Adipocyte (in vitro differentiated cells): ENCODE measurements at regions not wholly inside any gene's neighbourhood (a gene's known extent, or its start where the extent isn't known, plus 50 kb on each side); places are given as distances from the start of the nearest gene placed in this dataset.
"Not testable (repeated sequence)": the region's sequence is repeated elsewhere in the genome, so short reads cannot be mapped to it uniquely, and the experiment has no call there.

Experiments used
- DNase-seq: peaks from one replicate; pipeline ENCODE4 v3.0.0-alpha.2; 2015; ENCODE audit warnings: low read depth
- H3K27me3 ChIP-seq: replicated peaks from 2 replicates; pipeline ENCODE4 v1.7.0; 2013; ENCODE audit warnings: mild to moderate bottlenecking, low read length, moderate library complexity; ENCODE audit not compliant: control insufficient read depth, insufficient read depth
- H3K36me3 ChIP-seq: 2 replicates; pipeline ENCODE4 v1.7.0; 2013; ENCODE audit warnings: low read length, mild to moderate bottlenecking, moderate library complexity; ENCODE audit not compliant: control insufficient read depth, insufficient read depth, severe bottlenecking
- H3K4me1 ChIP-seq: 2 replicates; pipeline ENCODE4 v1.7.0; 2013; ENCODE audit warnings: mild to moderate bottlenecking, low read length, moderate library complexity; ENCODE audit not compliant: control insufficient read depth, insufficient read depth
- H3K4me3 ChIP-seq: 2 replicates; pipeline ENCODE4 v1.7.0; 2013; ENCODE audit warnings: mild to moderate bottlenecking, low read length, moderate library complexity
- H3K9ac ChIP-seq: 2 replicates; pipeline ENCODE4 v1.7.0; 2013; ENCODE audit warnings: mild to moderate bottlenecking, low read length, moderate library complexity
- H3K9me3 ChIP-seq: 2 replicates; pipeline ENCODE4 v1.7.0; 2013; ENCODE audit warnings: mild to moderate bottlenecking, low read length, moderate library complexity; ENCODE audit not compliant: control insufficient read depth

DNA sequence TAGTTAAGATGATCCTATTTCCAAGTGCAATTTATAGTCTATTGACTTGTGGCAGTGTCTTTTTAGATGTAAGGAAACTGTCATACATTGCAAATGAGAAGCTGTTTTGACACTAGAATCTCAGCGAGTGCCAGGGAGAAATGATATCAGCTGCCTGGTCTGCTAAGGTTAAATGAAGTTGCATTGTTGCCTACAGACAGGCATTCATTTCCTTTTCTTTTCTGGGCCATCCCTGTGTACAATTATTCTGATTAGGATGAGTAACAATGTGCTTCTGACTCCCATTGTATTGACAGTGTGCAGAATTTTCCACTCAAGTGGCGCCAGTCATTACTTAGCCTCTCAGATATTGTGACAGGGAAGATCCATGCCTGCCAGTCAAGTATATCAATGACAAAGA lies 231.2 kb downstream of the GPAT3 start:
- Histone ChIP-seq H3K4me1 (no peaks in the 10 kb centered on the region), H3K9ac (no peak overlapping the region), H3K27me3 (peaks cover 19% of the 10 kb centered on the region), H3K9me3 (no peaks in the 10 kb centered on the region), H3K36me3 (no peaks in the 10 kb centered on the region), H3K4me3 (no peak overlapping the region)
- DNase-seq: no peak

DNA sequence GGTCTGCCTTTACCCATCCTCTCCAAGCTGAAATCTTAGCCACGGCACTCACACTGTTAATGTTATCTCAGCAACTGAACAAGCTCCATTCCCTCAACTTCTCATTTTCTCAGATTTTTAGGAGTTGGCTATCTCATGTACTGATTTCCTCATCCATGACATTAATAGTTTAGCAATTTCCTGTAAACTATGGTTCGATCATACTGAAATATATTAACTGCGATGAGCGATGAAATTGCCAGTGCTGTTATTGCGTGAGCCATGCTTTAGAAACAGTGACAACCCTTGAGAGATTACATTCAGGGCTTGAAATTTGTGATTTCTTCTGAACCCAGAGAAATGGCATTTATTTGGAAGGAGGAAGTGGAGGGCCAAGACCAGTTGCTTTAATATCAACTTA lies 223.7 kb downstream of the GPAT3 start:
- Histone ChIP-seq H3K4me3 (no peak overlapping the region), H3K4me1 (peaks cover 5% of the 10 kb centered on the region), H3K9ac (no peak overlapping the region), H3K9me3 (no peaks in the 10 kb centered on the region), H3K36me3 (no peaks in the 10 kb centered on the region), H3K27me3 (peaks cover 20% of the 10 kb centered on the region)
- no peak for DNase-seq

DNA sequence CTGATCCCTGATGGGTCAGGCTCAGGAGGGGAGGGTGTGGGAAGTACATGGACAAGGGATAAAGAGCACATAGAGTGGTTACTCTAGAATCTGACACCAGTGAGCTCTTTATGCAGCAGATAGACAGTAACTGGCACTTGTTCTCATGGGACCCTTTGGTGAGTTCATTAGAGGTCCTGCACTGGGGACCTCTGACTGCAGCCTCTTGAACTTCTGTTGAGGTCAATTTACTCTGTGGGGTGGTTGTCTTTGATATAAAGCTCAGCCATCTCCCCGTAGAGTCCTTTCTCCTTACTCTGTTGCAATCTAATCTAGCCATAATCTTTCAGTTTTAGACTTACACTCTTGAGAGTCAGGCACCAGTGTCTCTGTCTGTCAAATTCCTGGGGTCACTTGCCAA lies 222.4 kb downstream of the GPAT3 start:
- no peaks in the 10 kb centered on the region for H3K9me3 ChIP-seq
- H3K36me3 ChIP-seq: no peaks in the 10 kb centered on the region
- no peak overlapping the region for H3K9ac ChIP-seq
- no peak overlapping the region for H3K4me3 ChIP-seq
- no peak for DNase-seq
- H3K4me1 ChIP-seq: peaks cover 5% of the 10 kb centered on the region
- peaks cover 16% of the 10 kb centered on the region for H3K27me3 ChIP-seq

DNA sequence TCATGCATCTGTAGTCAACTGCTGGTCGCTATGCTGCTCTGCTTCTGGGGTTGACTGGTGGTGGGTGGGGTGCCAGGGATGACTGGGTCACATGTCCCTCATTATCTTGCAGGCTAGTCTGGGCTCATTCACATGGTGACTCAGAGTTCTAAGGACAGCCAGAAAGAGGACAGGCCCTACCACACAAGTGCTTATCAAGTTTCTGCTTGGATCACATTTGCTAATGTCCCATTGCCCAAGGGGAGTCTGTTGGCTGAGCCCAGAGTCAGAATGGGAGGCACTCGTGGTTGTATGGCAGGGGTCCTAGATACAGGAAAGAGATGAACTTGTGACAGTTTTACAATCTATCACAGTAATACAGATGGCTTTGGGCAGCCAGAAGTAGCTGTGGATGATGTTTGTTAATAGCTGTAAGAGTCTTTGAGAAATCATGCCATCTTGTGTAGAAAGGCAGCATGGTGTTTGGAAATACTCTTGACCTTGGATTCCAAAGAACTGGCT lies 221.3 kb downstream of the GPAT3 start:
- peaks cover 5% of the 10 kb centered on the region for H3K4me1 ChIP-seq
- no peak overlapping the region for H3K4me3 ChIP-seq
- H3K36me3 ChIP-seq: no peaks in the 10 kb centered on the region
- no peaks in the 10 kb centered on the region for H3K9me3 ChIP-seq
- no peak overlapping the region for H3K9ac ChIP-seq
- DNase-seq: no peak
- peaks cover 12% of the 10 kb centered on the region for H3K27me3 ChIP-seq

DNA sequence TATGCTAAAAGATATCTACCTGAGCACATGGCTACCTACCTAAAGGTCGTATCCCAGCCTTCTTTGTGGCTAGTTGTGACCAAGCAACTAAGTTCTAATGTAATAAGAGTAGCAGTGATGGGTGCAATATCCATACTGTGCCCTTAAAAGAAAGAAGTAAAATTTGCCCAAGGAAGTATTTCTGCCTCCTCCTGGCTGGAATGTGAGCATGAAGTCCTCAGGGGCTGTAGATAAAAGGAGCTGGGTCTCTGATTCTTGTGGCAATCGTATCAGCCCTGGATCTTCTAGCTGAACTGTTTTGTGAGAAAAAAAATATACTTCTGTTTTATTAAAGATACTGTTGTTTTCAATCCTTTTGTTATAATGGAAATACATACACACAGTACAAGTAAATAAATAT lies 217.4 kb downstream of the GPAT3 start:
- Histone ChIP-seq H3K36me3 (no peaks in the 10 kb centered on the region), H3K27me3 (peaks cover under 1% of the 10 kb centered on the region), H3K4me3 (no peak overlapping the region), H3K9ac (no peak overlapping the region), H3K9me3 (no peaks in the 10 kb centered on the region), H3K4me1 (peaks cover 5% of the 10 kb centered on the region)
- DNase-seq: no peak

DNA sequence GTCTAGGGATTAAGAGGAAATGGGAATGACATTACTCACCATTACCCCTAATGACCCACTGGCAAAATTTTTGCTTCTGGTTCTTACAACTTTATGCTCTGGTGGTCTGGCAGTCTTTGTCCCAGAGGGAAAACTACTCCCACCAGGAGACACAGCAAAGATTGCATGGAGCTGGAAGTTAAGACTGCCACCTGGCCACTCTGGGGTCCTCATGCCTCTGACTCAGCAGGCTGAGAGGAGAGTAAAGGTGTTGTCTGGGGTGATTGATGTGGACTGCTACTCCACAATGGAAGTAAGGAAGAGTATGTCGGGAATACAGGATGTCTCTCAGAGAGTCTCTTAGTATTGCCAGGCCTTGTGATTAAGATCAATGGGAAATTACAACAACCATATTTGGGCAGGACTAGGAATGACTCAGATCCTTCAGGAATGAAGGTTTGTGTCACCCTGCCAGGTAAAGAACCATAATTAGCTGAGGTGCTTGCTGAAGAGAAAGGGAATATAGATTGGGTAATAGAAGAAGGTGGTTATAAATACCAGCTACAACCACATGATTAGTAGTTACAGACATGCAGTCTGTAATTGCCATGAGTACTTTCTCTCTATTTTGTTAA lies 215.5 kb downstream of the GPAT3 start:
- Histone ChIP-seq H3K4me1 (no peaks in the 10 kb centered on the region), H3K4me3 (no peak overlapping the region), H3K9ac (no peak overlapping the region), H3K9me3 (no peaks in the 10 kb centered on the region), H3K36me3 (no peaks in the 10 kb centered on the region), H3K27me3 (no peaks in the 10 kb centered on the region)
- no peak for DNase-seq

DNA sequence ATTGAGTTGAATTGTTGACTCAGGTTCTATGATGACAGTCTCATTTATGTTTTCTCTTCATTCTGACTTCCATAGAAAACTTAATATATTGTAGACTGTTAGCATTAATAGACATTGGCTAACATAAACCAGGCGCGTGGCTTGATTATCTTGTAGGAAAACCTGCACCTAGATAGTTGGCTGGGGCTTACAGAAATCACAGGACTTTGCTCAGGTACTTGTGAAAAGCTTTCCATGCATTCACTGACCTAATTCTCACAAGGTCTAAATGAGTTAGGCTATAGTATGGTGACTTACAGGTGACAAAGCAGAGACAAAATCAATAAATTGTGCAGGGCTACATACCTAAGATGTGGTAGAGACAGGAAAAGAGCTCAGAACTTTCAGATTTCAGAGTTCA lies 212.8 kb downstream of the GPAT3 start:
- no peak for DNase-seq
- Histone ChIP-seq H3K36me3 (no peaks in the 10 kb centered on the region), H3K4me3 (no peak overlapping the region), H3K27me3 (no peaks in the 10 kb centered on the region), H3K4me1 (no peaks in the 10 kb centered on the region), H3K9me3 (no peaks in the 10 kb centered on the region), H3K9ac (no peak overlapping the region)

DNA sequence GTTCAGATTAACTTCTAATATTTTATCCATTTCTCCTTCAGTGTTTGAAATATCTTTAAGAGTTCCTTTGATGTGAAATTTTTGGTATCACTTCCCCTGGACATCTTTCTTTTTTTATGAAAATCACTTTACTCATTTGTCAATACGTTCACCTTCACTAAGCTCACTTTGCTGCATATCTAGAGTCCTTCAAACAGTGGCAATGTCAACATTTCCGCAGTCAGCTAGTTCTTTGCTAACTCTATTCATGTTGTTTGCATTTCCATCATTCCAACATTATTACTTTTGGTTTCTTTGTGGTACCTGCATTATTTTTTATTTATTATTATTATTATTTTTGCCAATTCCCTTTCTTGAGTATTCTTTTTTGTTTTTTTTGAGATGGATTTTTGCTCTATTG lies 203.0 kb downstream of the GPAT3 start:
- H3K36me3 ChIP-seq: no peaks in the 10 kb centered on the region
- DNase-seq: no peak
- no peak overlapping the region for H3K4me3 ChIP-seq
- H3K9ac ChIP-seq: no peak overlapping the region
- H3K4me1 ChIP-seq: no peaks in the 10 kb centered on the region
- H3K9me3 ChIP-seq: no peaks in the 10 kb centered on the region
- no peaks in the 10 kb centered on the region for H3K27me3 ChIP-seq

DNA sequence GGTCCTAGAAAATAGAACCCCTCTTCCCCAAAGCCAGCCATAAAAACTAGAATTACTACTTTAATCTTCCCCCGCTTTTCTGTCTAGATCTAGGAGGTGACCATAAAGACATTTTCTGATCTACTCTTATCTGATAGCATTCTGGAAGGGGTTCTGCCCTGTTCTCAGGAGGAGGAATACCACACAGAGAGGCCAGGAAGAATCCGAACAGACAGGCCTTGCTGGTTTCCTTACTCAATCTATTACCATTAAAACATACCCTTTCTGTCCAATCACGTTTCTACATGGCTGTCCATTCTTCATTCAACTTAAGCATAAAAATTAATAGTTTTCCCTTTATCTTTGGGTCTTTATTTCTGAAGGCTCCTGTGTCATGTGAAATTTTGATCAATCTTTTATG lies 198.7 kb downstream of the GPAT3 start:
- Histone ChIP-seq H3K27me3 (no peaks in the 10 kb centered on the region), H3K36me3 (no peaks in the 10 kb centered on the region), H3K9ac (no peak overlapping the region), H3K4me1 (no peaks in the 10 kb centered on the region), H3K9me3 (no peaks in the 10 kb centered on the region), H3K4me3 (no peak overlapping the region)
- no peak for DNase-seq

DNA sequence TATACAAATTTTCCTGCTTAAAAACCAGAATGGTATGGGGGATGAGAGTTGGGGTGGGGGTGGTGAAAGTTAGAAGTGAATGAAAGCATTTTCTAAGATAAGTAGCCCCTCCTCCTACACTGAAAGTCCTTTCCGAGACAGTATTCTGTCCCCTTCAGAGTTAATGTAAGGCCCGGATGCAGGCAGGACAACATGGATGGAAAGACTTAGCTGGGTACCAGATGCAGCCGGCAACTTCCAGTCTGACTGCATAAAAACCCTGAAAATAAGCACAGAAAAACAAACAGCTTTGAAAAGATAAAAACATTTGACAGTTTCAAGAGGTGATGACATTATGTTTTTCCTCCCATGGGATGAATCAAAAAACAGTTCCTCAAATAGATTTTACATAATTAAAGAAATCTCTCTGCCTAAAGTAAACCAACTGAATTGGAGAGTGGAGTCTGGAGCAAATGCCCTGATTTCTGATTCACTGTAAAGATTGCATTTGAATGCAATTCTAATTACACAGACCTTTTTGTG lies 196.3 kb downstream of the GPAT3 start:
- DNase-seq: no peak
- H3K4me1 ChIP-seq: no peaks in the 10 kb centered on the region
- no peaks in the 10 kb centered on the region for H3K27me3 ChIP-seq
- H3K9ac ChIP-seq: no peak overlapping the region
- no peak overlapping the region for H3K4me3 ChIP-seq
- H3K36me3 ChIP-seq: no peaks in the 10 kb centered on the region
- H3K9me3 ChIP-seq: no peaks in the 10 kb centered on the region

DNA sequence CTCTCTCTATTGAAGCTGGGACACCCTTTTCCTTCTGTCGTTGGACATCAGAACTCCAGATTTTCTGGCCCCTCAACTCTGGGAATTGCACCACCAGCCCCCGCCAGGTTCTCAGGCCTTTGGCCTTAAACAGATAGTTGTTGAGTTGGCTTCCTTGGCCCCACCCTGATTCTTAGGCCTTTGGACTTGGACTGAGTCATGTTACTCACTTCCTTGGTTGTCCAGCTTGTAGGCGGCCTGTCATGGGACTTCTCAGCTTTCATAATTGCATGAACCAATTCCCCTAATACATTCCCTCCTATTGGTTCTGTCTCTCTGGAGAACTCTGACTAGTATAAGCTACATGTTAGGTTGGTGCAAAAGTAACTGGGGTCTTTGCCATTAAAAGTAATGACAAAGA lies 195.7 kb downstream of the GPAT3 start:
- DNase-seq: no peak
- H3K4me1 ChIP-seq: no peaks in the 10 kb centered on the region

DNA sequence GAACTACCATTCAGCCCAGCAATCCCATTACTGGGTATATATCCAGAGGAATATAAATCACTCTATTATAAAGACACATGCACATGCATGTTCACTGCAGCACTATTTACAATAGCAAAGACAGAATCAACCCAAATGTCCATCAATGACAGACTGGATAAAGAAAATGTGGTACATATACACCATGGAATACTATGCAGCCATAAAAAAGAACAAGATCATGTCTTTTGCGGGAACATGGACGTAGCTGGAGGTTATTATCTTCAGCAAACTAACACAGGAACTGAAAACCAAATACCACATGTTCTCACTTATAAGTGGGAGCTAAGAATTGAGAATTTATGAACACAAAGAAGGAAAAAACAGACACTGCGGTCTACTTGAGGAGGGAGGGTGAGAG lies 195.1 kb downstream of the GPAT3 start:
- H3K36me3 ChIP-seq, H3K9ac ChIP-seq, H3K4me3 ChIP-seq, H3K9me3 ChIP-seq, H3K4me1 ChIP-seq, DNase-seq, H3K27me3 ChIP-seq: not testable (repeated sequence)

More for the DNA sequence above, 195.7 kb downstream of the GPAT3 start:
- Histone ChIP-seq H3K9me3 (no peaks in the 10 kb centered on the region), H3K4me3 (no peak overlapping the region), H3K27me3 (no peaks in the 10 kb centered on the region), H3K36me3 (no peaks in the 10 kb centered on the region), H3K9ac (no peak overlapping the region)
